KMS-11 (cell line): ENCODE measurements at regions not wholly inside any gene's neighbourhood (a gene's known extent, or its start where the extent isn't known, plus 50 kb on each side); places are given as distances from the start of the nearest gene placed in this dataset.

Experiments used
- H2AFZ ChIP-seq: fragments of 200-600 bp; sonication (generic); 2 replicates; pipeline ENCODE4 v1.6.1; 2016; ENCODE audit warnings: antibody characterized with exemption, mixed run types, low read depth
- H3K27ac ChIP-seq: fragments of 200-600 bp; sonication (generic); 2 replicates; pipeline ENCODE4 v1.6.1; 2016; ENCODE audit warnings: mild to moderate bottlenecking, mixed run types
- H3K27me3 ChIP-seq: fragments of 200-600 bp; sonication (generic); 2 replicates; pipeline ENCODE4 v1.6.1; 2017; ENCODE audit warnings: mild to moderate bottlenecking, low read depth, mixed run types, moderate library complexity; ENCODE audit not compliant: insufficient read depth
- H3K36me3 ChIP-seq: fragments of 200-600 bp; sonication (generic); 2 replicates; pipeline ENCODE4 v1.6.1; 2017; ENCODE audit warnings: mild to moderate bottlenecking, mixed run types; ENCODE audit not compliant: insufficient read depth
- H3K4me1 ChIP-seq: fragments of 200-600 bp; sonication (generic); 2 replicates; pipeline ENCODE4 v1.6.1; 2016; ENCODE audit warnings: mild to moderate bottlenecking, low read depth, mixed run types; ENCODE audit not compliant: poor library complexity, severe bottlenecking
- H3K4me2 ChIP-seq: fragments of 200-600 bp; sonication (generic); 2 replicates; pipeline ENCODE4 v1.7.0; 2016; ENCODE audit warnings: mild to moderate bottlenecking, mixed run types
- H3K4me3 ChIP-seq: fragments of 200-600 bp; sonication (generic); IDR thresholded peaks from 2 replicates; pipeline ENCODE4 v1.6.1; 2017; ENCODE audit warnings: low read depth, low read length, mixed read lengths; ENCODE audit not compliant: insufficient read depth
- H3K79me2 ChIP-seq: fragments of 200-600 bp; sonication (generic); 2 replicates; pipeline ENCODE4 v1.6.1; 2016; ENCODE audit warnings: low read depth, mixed run types; ENCODE audit not compliant: insufficient read depth
- H3K9ac ChIP-seq: fragments of 200-600 bp; sonication (generic); 2 replicates; pipeline ENCODE4 v1.6.1; 2016; ENCODE audit warnings: mild to moderate bottlenecking, mixed run types
- H4K20me1 ChIP-seq: fragments of 200-600 bp; sonication (generic); 2 replicates; pipeline ENCODE4 v1.6.1; 2016; ENCODE audit warnings: mild to moderate bottlenecking, mixed run types; ENCODE audit not compliant: insufficient read depth
- TF ChIP-seq, protein P1 (sequence below): fragments of 200-600 bp; sonication (generic); conservative IDR thresholded peaks from 2 replicates; pipeline ENCODE4 v1.6.1; 2017; ENCODE audit warnings: low read depth, mild to moderate bottlenecking, antibody characterized with exemption, low read length, moderate library complexity, mixed read lengths

DNA sequence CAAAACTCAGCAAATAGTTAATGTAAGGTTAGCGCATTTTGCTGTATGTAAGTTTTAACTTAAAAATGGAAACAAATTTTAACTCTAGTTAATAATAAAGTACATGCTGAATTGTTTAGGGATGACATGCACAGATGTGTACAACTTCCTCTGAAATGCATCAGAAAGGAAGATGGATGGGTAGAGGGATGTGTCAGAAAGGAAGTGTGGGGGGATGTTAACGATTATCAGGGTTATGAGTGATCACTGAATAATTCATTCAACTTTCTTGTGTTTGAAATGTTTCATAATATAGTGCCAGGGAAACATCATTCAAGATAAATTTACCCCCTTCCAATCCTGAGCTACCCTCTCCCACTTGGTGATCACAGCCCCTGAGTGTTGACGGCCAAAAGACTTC is 87.6 kb downstream of the FOXA2 start:
- TF ChIP-seq, protein P1, sequence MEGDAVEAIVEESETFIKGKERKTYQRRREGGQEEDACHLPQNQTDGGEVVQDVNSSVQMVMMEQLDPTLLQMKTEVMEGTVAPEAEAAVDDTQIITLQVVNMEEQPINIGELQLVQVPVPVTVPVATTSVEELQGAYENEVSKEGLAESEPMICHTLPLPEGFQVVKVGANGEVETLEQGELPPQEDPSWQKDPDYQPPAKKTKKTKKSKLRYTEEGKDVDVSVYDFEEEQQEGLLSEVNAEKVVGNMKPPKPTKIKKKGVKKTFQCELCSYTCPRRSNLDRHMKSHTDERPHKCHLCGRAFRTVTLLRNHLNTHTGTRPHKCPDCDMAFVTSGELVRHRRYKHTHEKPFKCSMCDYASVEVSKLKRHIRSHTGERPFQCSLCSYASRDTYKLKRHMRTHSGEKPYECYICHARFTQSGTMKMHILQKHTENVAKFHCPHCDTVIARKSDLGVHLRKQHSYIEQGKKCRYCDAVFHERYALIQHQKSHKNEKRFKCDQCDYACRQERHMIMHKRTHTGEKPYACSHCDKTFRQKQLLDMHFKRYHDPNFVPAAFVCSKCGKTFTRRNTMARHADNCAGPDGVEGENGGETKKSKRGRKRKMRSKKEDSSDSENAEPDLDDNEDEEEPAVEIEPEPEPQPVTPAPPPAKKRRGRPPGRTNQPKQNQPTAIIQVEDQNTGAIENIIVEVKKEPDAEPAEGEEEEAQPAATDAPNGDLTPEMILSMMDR = no peak
- no peak overlapping the region for H3K27ac ChIP-seq
- no peak overlapping the region for H3K4me2 ChIP-seq

DNA sequence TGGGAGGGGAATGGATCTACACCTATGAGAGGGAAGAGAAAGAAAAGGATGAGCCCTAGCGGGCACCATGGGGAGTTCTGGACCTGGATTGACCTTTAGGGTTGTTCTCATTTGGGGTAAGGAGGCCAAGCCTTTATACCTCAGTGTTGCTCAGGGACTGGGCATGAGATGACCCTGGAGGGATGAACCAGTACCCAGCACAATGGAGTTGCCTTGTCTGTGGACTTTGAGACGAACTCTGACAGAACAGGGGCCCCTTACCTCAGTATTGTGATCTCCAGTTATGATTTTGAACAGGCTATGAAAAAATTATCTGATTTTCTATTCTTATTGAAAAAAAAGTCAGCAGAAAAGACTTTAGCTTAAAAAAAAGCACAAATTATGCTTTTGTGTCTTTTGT is 88.6 kb downstream of the FOXA2 start:
- no peak overlapping the region for H3K4me2 ChIP-seq
- no peaks in the 10 kb centered on the region for H3K36me3 ChIP-seq
- no peaks in the 10 kb centered on the region for H3K4me1 ChIP-seq
- no peak overlapping the region for H2AFZ ChIP-seq
- no peak overlapping the region for H3K27ac ChIP-seq
- H3K79me2 ChIP-seq = no peaks in the 10 kb centered on the region
- no peak overlapping the region for H3K9ac ChIP-seq
- H3K4me3 ChIP-seq = no peak overlapping the region
- TF ChIP-seq, protein P1 = no peak
- H3K27me3 ChIP-seq = no peaks in the 10 kb centered on the region
- no peaks in the 10 kb centered on the region for H4K20me1 ChIP-seq

More for the DNA sequence above, 87.6 kb downstream of the FOXA2 start:
- H3K4me3 ChIP-seq = no peak overlapping the region
- H3K36me3 ChIP-seq = no peaks in the 10 kb centered on the region
- no peaks in the 10 kb centered on the region for H3K79me2 ChIP-seq
- H3K4me1 ChIP-seq = no peaks in the 10 kb centered on the region
- H3K9ac ChIP-seq = no peak overlapping the region
- H4K20me1 ChIP-seq = no peaks in the 10 kb centered on the region
- H3K27me3 ChIP-seq = no peaks in the 10 kb centered on the region
- no peak overlapping the region for H2AFZ ChIP-seq

DNA sequence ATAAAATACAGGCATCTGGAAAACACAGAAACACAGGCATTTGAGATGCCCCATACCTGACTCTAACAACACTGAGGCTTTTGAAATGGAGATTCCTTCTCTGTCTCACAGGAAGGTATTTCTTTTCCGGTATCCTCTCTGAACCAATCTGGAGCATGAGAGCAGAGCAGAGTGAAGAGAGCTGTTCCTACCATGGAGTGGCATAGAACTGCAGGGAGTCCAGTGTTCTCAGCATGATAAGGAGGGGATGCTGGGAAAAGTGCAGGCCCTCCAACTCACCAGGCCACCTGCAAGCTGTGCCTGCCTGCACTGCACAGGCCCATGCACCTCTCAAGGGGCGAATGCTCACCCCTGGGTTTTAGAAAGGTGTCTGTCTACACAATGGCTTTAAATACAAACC is 89.2 kb downstream of the FOXA2 start:
- H3K4me3 ChIP-seq = no peak overlapping the region
- H3K9ac ChIP-seq = no peak overlapping the region
- no peak overlapping the region for H3K27ac ChIP-seq
- no peaks in the 10 kb centered on the region for H3K4me1 ChIP-seq
- no peaks in the 10 kb centered on the region for H4K20me1 ChIP-seq
- no peaks in the 10 kb centered on the region for H3K27me3 ChIP-seq
- H3K4me2 ChIP-seq = no peak overlapping the region
- no peaks in the 10 kb centered on the region for H3K36me3 ChIP-seq
- no peak overlapping the region for H2AFZ ChIP-seq
- TF ChIP-seq, protein P1 = no peak
- H3K79me2 ChIP-seq = no peaks in the 10 kb centered on the region

DNA sequence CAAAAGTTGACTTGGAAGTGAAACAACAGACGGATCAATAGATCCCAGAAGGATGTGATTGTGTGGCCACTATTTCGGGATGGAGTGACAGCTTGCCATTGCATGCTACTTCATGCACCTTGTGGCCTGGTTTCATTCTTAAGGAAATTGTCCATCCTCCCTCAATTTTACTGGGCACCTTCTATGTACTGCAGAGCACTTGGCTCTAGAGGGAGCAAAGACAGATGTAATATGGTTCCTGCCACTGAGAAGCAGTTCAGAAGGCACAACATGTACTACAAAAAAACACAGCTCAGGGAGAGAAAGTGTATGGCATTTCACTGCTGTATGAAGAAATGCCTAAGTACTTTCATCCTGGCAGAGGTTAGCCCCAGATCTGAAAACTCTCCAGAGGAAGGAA is 91.9 kb downstream of the FOXA2 start:
- no peak overlapping the region for H3K4me2 ChIP-seq
- no peaks in the 10 kb centered on the region for H3K36me3 ChIP-seq
- H3K9ac ChIP-seq = no peak overlapping the region
- no peaks in the 10 kb centered on the region for H3K4me1 ChIP-seq
- no peaks in the 10 kb centered on the region for H4K20me1 ChIP-seq
- H3K27me3 ChIP-seq = no peaks in the 10 kb centered on the region
- no peak overlapping the region for H3K27ac ChIP-seq
- H3K4me3 ChIP-seq = no peak overlapping the region
- H3K79me2 ChIP-seq = no peaks in the 10 kb centered on the region
- TF ChIP-seq, protein P1 = no peak
- H2AFZ ChIP-seq = no peak overlapping the region

DNA sequence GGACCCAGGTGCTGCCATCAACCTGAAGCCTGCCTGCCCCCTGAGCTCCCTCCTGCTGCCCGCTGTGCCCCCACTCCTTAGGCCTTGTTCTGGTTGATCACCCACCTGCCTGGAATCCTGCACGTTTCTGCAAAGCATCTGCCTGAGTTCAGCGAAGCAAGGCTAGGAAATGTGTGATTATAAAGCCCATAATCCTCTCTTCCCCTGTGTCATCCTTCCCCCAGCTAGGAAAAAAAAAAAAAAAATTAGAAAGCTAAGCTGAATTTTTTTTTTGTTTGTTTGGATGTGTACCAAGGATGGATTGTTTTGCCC is 93.2 kb downstream of the FOXA2 start:
- H3K27ac ChIP-seq = no peak overlapping the region
- TF ChIP-seq, protein P1 = no peak
- H3K4me3 ChIP-seq = no peak overlapping the region

More for the DNA sequence above, 93.2 kb downstream of the FOXA2 start:
- no peaks in the 10 kb centered on the region for H3K79me2 ChIP-seq
- H2AFZ ChIP-seq = no peak overlapping the region
- no peaks in the 10 kb centered on the region for H3K27me3 ChIP-seq
- no peaks in the 10 kb centered on the region for H3K36me3 ChIP-seq
- no peak overlapping the region for H3K4me2 ChIP-seq
- H4K20me1 ChIP-seq = no peaks in the 10 kb centered on the region
- no peak overlapping the region for H3K9ac ChIP-seq
- H3K4me1 ChIP-seq = no peaks in the 10 kb centered on the region
